ENCODE measurements at regions not wholly inside any gene's neighbourhood (a gene's known extent, or its start where the extent isn't known, plus 50 kb on each side); places are given as distances from the start of the nearest gene placed in this dataset.
"Not testable (repeated sequence)": the region's sequence is repeated elsewhere in the genome, so short reads cannot be mapped to it uniquely, and the experiment has no call there.

DNA sequence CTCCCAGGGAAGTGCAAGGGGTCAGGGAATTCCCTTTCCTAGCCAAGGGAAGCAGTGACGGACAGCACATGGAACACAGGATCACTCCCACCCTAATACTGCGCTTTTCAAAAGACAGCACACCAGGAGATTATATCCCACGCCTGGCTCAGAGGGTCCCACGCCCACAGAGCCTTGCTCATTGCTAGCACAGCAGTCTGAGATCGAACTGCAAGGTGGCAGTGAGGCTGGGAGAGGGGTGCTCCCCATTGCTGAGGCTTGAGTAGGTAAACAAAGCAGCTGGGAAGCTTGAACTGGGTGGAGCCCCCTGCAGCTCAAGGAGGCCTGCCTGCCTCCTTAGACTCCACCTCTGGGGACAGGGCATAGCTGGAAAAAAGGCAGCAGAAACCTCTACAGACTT lies 149.2 kb downstream of the MACC1 start:
- not testable (repeated sequence) for TF ChIP-seq CTCF (conservative IDR thresholded peaks at IDR 0.05 in 1 of 2, IDR thresholded peaks at IDR 0.05 in 1 of 2; ENCODE audit: low read depth in 1 of 2, low read length in 2 of 2); EZH2 (IDR thresholded peaks at IDR 0.05; ENCODE audit: low read length, missing control alignments)
